H1 (cell line): ENCODE measurements at regions not wholly inside any gene's neighbourhood (a gene's known extent, or its start where the extent isn't known, plus 50 kb on each side); places are given as distances from the start of the nearest gene placed in this dataset.

Source experiments
- CTCF ChIA-PET: fragments of 300-600 bp; sonication (Branson Sonifier 250); formaldehyde crosslinking; loops from one replicate; lab custom pipeline; 2021; ENCODE audit not compliant: partially characterized antibody; lab: Charles Lee
- POLR2A ChIA-PET: fragments of 300-600 bp; sonication (Branson Sonifier 250); formaldehyde crosslinking; loops from one replicate; lab custom pipeline; 2021; ENCODE audit warnings: inconsistent platforms; ENCODE audit not compliant: partially characterized antibody; lab: Charles Lee
- DNase-seq, 2 experiments: peaks; one replicate each; pipeline versions ENCODE4 v3.0.0 to v3.0.0-alpha.2; 2010 to 2022; ENCODE audit warnings: low spot score in 2 of 2, low read depth in 1 of 2, mixed read lengths in 1 of 2
- FAIRE-seq: peaks from 2 replicates; lab custom pipeline; 2011; peaks lifted over from hg19 to GRCh38; lab: Jason Lieb, UNC
- H2AFZ ChIP-seq: 2 replicates; pipeline ENCODE4 v1.8.1; 2012; ENCODE audit warnings: low read length, inconsistent platforms
- H2AK5ac ChIP-seq: 2 replicates; pipeline ENCODE4 v1.6.1; 2013; ENCODE audit warnings: low read depth, low read length
- H2BK120ac ChIP-seq: replicated peaks from 2 replicates; pipeline ENCODE3; 2013; ENCODE audit warnings: low read depth, low read length, inconsistent platforms
- H2BK12ac ChIP-seq: 2 replicates; pipeline ENCODE4 v1.6.1; 2013; ENCODE audit warnings: low read depth, low read length
- H2BK15ac ChIP-seq: 2 replicates; pipeline ENCODE4 v1.6.1; 2013; ENCODE audit warnings: low read length
- H2BK20ac ChIP-seq: 2 replicates; pipeline ENCODE4 v1.6.1; 2013; ENCODE audit warnings: low read length
- H2BK5ac ChIP-seq: 2 replicates; pipeline ENCODE4 v1.6.1; 2013; ENCODE audit warnings: low read depth, low read length
- H3K14ac ChIP-seq: 2 replicates; pipeline ENCODE4 v1.6.1; 2013; ENCODE audit warnings: inconsistent platforms; ENCODE audit not compliant: insufficient read length
- H3K18ac ChIP-seq: 2 replicates; pipeline ENCODE4 v1.6.1; 2013; ENCODE audit warnings: low read length; ENCODE audit errors: extremely low read depth
- H3K23ac ChIP-seq: 2 replicates; pipeline ENCODE4 v1.6.1; 2013; ENCODE audit warnings: inconsistent platforms; ENCODE audit not compliant: insufficient read length
- H3K23me2 ChIP-seq: 2 replicates; pipeline ENCODE4 v1.6.1; 2013; ENCODE audit warnings: low read depth, low read length
- H3K27ac ChIP-seq: 2 replicates; pipeline ENCODE4 v1.6.1; 2011; ENCODE audit warnings: low read depth, low read length, inconsistent platforms
- H3K27me3 ChIP-seq, 4 experiments: replicated peaks in 1 of 4; 1 replicate in 1 of 4; 2 replicates in 3 of 4; pipeline versions ENCODE4 v1.6.1 to v1.8.1; 2011 to 2013; ENCODE audit warnings: low read length in 3 of 4, mild to moderate bottlenecking in 3 of 4, inconsistent platforms in 2 of 4, mixed read lengths in 2 of 4, moderate library complexity in 1 of 4; ENCODE audit not compliant: control insufficient read depth in 3 of 4, insufficient read depth in 3 of 4; ENCODE audit errors: extremely low read depth in 1 of 4
- H3K36me3 ChIP-seq, 4 experiments: 2 replicates each; pipeline versions ENCODE4 v1.6.1 to v1.8.1; 2011 to 2013; ENCODE audit warnings: mild to moderate bottlenecking in 4 of 4, low read length in 3 of 4, moderate library complexity in 2 of 4, control low read depth in 1 of 4, inconsistent platforms in 1 of 4; ENCODE audit not compliant: insufficient read depth in 4 of 4, control insufficient read depth in 2 of 4
- H3K4ac ChIP-seq: replicated peaks from 2 replicates; pipeline ENCODE3; 2013; ENCODE audit warnings: low read length, low read depth, mixed read lengths, inconsistent platforms; ENCODE audit not compliant: insufficient read length
- H3K4me1 ChIP-seq, 4 experiments: replicated peaks in 1 of 4; 1 replicate in 1 of 4; 2 replicates in 3 of 4; pipeline versions ENCODE4 v1.6.1 to v1.8.1; 2011 to 2013; ENCODE audit warnings: low read length in 3 of 4, inconsistent platforms in 2 of 4, mixed read lengths in 1 of 4; ENCODE audit not compliant: insufficient read depth in 4 of 4, control insufficient read depth in 3 of 4
- H3K4me2 ChIP-seq, 2 experiments: 2 replicates each; pipeline versions ENCODE4 v1.6.1 to v1.8.1; 2011 to 2013; ENCODE audit warnings: low read depth in 2 of 2, low read length in 2 of 2, control low read depth in 1 of 2, inconsistent platforms in 1 of 2, mild to moderate bottlenecking in 1 of 2; ENCODE audit not compliant: insufficient read depth in 1 of 2
- H3K4me3 ChIP-seq, 4 experiments: fragments of 200-600, 300-600 bp in 1 of 4; sonication (generic), shearing (Covaris generic), sonication (Bioruptor Twin) in 1 of 4; 2 replicates each; pipeline versions ENCODE4 v1.5.1 to v1.8.1; 2011 to 2016; ENCODE audit warnings: low read length in 4 of 4, low read depth in 3 of 4, control low read depth in 2 of 4, inconsistent platforms in 2 of 4, mild to moderate bottlenecking in 2 of 4, mixed read lengths in 1 of 4, moderate library complexity in 1 of 4; ENCODE audit not compliant: insufficient read depth in 2 of 4; ENCODE audit errors: extremely low read depth in 1 of 4
- H3K56ac ChIP-seq: replicated peaks from 2 replicates; pipeline ENCODE3; 2013; ENCODE audit warnings: low read depth, mild to moderate bottlenecking, mixed read lengths, low read length, inconsistent platforms; ENCODE audit not compliant: insufficient read length
- H3K79me1 ChIP-seq: 2 replicates; pipeline ENCODE4 v1.6.1; 2013; ENCODE audit warnings: low read depth, low read length, control low read depth
- H3K79me2 ChIP-seq, 2 experiments: 2 replicates each; pipeline versions ENCODE4 v1.6.1 to v1.8.1; 2012 to 2013; ENCODE audit warnings: low read length in 2 of 2, mild to moderate bottlenecking in 2 of 2, inconsistent platforms in 1 of 2; ENCODE audit not compliant: insufficient read depth in 2 of 2, control insufficient read depth in 1 of 2
- H3K9ac ChIP-seq, 4 experiments: replicated peaks in 1 of 4; 1 replicate in 1 of 4; 2 replicates in 3 of 4; pipeline versions ENCODE4 v1.6.1 to v1.8.1; 2011 to 2013; ENCODE audit warnings: low read depth in 3 of 4, low read length in 3 of 4, control low read depth in 2 of 4, mild to moderate bottlenecking in 2 of 4, moderate library complexity in 2 of 4, inconsistent platforms in 1 of 4; ENCODE audit errors: extremely low read depth in 1 of 4
- H3K9me3 ChIP-seq, 2 experiments: 2 replicates each; pipeline versions ENCODE4 v1.6.1 to v1.8.1; 2012 to 2013; ENCODE audit warnings: mild to moderate bottlenecking in 2 of 2, moderate library complexity in 2 of 2, control low read depth in 1 of 2, inconsistent platforms in 1 of 2, low read depth in 1 of 2, low read length in 1 of 2, mixed read lengths in 1 of 2; ENCODE audit not compliant: insufficient read depth in 2 of 2
- H4K20me1 ChIP-seq, 2 experiments: replicated peaks in 1 of 2; 2 replicates each; pipeline versions ENCODE3 to v1.8.1; 2011 to 2013; ENCODE audit warnings: inconsistent platforms in 2 of 2, low read length in 2 of 2, mild to moderate bottlenecking in 1 of 2; ENCODE audit not compliant: insufficient read depth in 2 of 2, control insufficient read depth in 1 of 2
- H4K5ac ChIP-seq: 2 replicates; pipeline ENCODE4 v1.6.1; 2013; ENCODE audit warnings: low read length, low read depth, mixed read lengths, inconsistent platforms; ENCODE audit not compliant: insufficient read length
- H4K8ac ChIP-seq: 2 replicates; pipeline ENCODE4 v1.8.0; 2013; ENCODE audit warnings: mild to moderate bottlenecking, moderate library complexity, low read length, inconsistent platforms; ENCODE audit not compliant: insufficient read depth; ENCODE audit errors: extremely low read depth
- H4K91ac ChIP-seq: replicated peaks from 2 replicates; pipeline ENCODE3; 2013; ENCODE audit warnings: low read length, mixed read lengths, inconsistent platforms; ENCODE audit not compliant: insufficient read length
- EGR1 ChIP-seq: IDR thresholded peaks from 2 replicates; pipeline ENCODE4 v1.6.1; 2011; ENCODE audit warnings: low read depth, low read length, borderline replicate concordance
- RAD21 ChIP-seq, 2 experiments: IDR thresholded peaks in 1 of 2; conservative IDR thresholded peaks in 1 of 2; 2 replicates each; pipeline ENCODE4 v1.6.1; 2011; ENCODE audit warnings: low read depth in 2 of 2, low read length in 2 of 2, improper control_type of control experiment in 1 of 2, inconsistent platforms in 1 of 2, mild to moderate bottlenecking in 1 of 2, moderate library complexity in 1 of 2

DNA sequence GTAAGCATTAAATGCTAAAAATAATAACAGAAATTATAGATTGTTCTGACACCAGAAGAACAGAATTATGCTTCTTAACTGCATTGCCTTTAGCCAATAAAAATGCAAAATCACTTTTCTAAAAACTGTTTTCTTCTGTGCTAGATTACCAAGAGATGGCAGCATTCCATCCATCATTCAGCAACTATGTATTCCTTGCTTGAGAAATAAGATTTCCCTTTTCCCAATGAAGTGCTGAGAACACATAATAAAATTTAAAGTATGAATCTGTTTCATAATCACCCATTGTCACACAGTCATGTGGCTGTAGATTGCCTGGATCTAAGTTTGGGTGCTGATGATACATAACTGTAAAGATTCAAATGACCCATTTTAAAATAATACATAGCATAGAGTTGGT is 504.2 kb downstream of the TDRD15 start:
- Histone ChIP-seq H2BK120ac (no peak overlapping the region), H3K4me1 (no peaks in the 10 kb centered on the region), H4K91ac (no peak overlapping the region), H2BK5ac (no peak overlapping the region), H3K36me3 (no peaks in the 10 kb centered on the region)
- TF ChIP-seq RAD21 (IDR thresholded peaks at IDR 0.05 in 1 of 2, conservative IDR thresholded peaks at IDR 0.05 in 1 of 2; ENCODE audit: low read depth in 2 of 2, low read length in 2 of 2) (peak in 1 of 2 experiments; percentile 12; a peak in 1 of 4 replicates), EGR1 (no peak)
- TF ChIP-seq, all 59 proteins: peak for 1
- H3K14ac ChIP-seq = no peak overlapping the region
- H2AK5ac ChIP-seq = no peak overlapping the region
- H2AFZ ChIP-seq = no peak overlapping the region
- no peak overlapping the region for H3K23ac ChIP-seq
- H3K79me2 ChIP-seq = no peaks in the 10 kb centered on the region
- no peak overlapping the region for H3K4ac ChIP-seq
- no peak overlapping the region for H3K27ac ChIP-seq
- no peaks in the 10 kb centered on the region for H4K20me1 ChIP-seq
- POLR2A ChIA-PET = no interaction called here
- H4K5ac ChIP-seq = no peak overlapping the region
- CTCF ChIA-PET = interaction anchor here (0.6 to 0.7 kb wide), 2 partner anchors 35 to 307 kb away, joined by 3 to 4 read pairs; no protein-coding TSS in a partner anchor
- no peak overlapping the region for H2BK12ac ChIP-seq
- DNase-seq (no peak), FAIRE-seq (no peak)
- H2BK20ac ChIP-seq = no peak overlapping the region
- no peaks in the 10 kb centered on the region for H3K79me1 ChIP-seq
- H4K8ac ChIP-seq = no peak overlapping the region
- H3K9me3 ChIP-seq = no peaks in the 10 kb centered on the region
- H3K56ac ChIP-seq = no peak overlapping the region
- no peaks in the 10 kb centered on the region for H3K23me2 ChIP-seq
- H3K18ac ChIP-seq = no peak overlapping the region
- H3K9ac ChIP-seq = no peak overlapping the region
- no peak overlapping the region for H3K4me3 ChIP-seq
- H2BK15ac ChIP-seq = no peak overlapping the region
- H3K4me2 ChIP-seq = no peak overlapping the region
- no peaks in the 10 kb centered on the region for H3K27me3 ChIP-seq
